HEK293T (cell line): ENCODE measurements at regions not wholly inside any gene's neighbourhood (a gene's known extent, or its start where the extent isn't known, plus 50 kb on each side); places are given as distances from the start of the nearest gene placed in this dataset.
A peak's percentile ranks its signal among the peaks of the same experiment; 100 is the strongest.

Experiments
- CTCF ChIA-PET: fragments of 350-600 bp; formaldehyde crosslinking; extraction: SDS; loops from one replicate; lab custom pipeline; 2021; ENCODE audit warnings: antibody characterized with exemption, inconsistent platforms; lab: Yijun Ruan, JAX
- POLR2A ChIA-PET: fragments of 350-600 bp; formaldehyde crosslinking; extraction: SDS; loops from one replicate; lab custom pipeline; 2020; ENCODE audit warnings: antibody characterized with exemption, inconsistent platforms; lab: Yijun Ruan, JAX
- DNase-seq: peaks from one replicate; pipeline ENCODE4 v3.0.0; 2012; ENCODE audit warnings: mixed read lengths; ENCODE audit errors: extremely low spot score
- ARNT ChIP-seq: fragments of 450-650 bp; IDR thresholded peaks from 2 replicates; pipeline ENCODE4 v1.6.1; 2017; ENCODE audit warnings: mild to moderate bottlenecking
- BHLHE40 ChIP-seq: fragments of 450-650 bp; IDR thresholded peaks from 2 replicates; pipeline ENCODE4 v1.6.1; 2016; ENCODE audit warnings: mild to moderate bottlenecking, moderate library complexity, borderline replicate concordance
- CTBP1 ChIP-seq: fragments of 450-650 bp; IDR thresholded peaks from 2 replicates; pipeline ENCODE4 v1.6.1; 2016; ENCODE audit warnings: borderline replicate concordance
- ELF4 ChIP-seq: fragments of 450-650 bp; IDR thresholded peaks from 2 replicates; pipeline ENCODE4 v1.6.1; 2017; ENCODE audit warnings: antibody characterized with exemption
- FOXA1 ChIP-seq: fragments of 450-650 bp; IDR thresholded peaks from 2 replicates; pipeline ENCODE4 v1.6.1; 2016; ENCODE audit warnings: mild to moderate bottlenecking
- FOXK2 ChIP-seq: fragments of 450-650 bp; IDR thresholded peaks from 2 replicates; pipeline ENCODE4 v1.6.1; 2016; ENCODE audit warnings: mild to moderate bottlenecking
- FOXM1 ChIP-seq: fragments of 450-650 bp; IDR thresholded peaks from 2 replicates; pipeline ENCODE4 v1.6.1; 2017; ENCODE audit warnings: mild to moderate bottlenecking, borderline replicate concordance
- HDGF ChIP-seq: fragments of 450-650 bp; IDR thresholded peaks from 2 replicates; pipeline ENCODE4 v1.6.1; 2017; ENCODE audit warnings: antibody characterized with exemption, borderline replicate concordance
- L3MBTL2 ChIP-seq: fragments of 450-650 bp; conservative IDR thresholded peaks from 2 replicates; pipeline ENCODE4 v1.6.1; 2016; ENCODE audit warnings: mild to moderate bottlenecking
- LEF1 ChIP-seq: fragments of 450-650 bp; IDR thresholded peaks from 2 replicates; pipeline ENCODE4 v1.6.1; 2017; ENCODE audit warnings: mild to moderate bottlenecking, borderline replicate concordance
- NFRKB ChIP-seq: fragments of 450-650 bp; IDR thresholded peaks from 2 replicates; pipeline ENCODE4 v1.6.1; 2016; ENCODE audit warnings: mild to moderate bottlenecking, moderate library complexity
- PKNOX1 ChIP-seq: fragments of 450-650 bp; IDR thresholded peaks from 2 replicates; pipeline ENCODE4 v1.6.1; 2016
- SP1 ChIP-seq: fragments of 450-650 bp; IDR thresholded peaks from 2 replicates; pipeline ENCODE4 v1.6.1; 2017
- SUZ12 ChIP-seq: fragments of 450-650 bp; IDR thresholded peaks from 2 replicates; pipeline ENCODE4 v1.6.1; 2016; ENCODE audit warnings: mild to moderate bottlenecking
- TARDBP ChIP-seq: fragments of 450-650 bp; IDR thresholded peaks from 2 replicates; pipeline ENCODE4 v1.6.1; 2016
- ZNF384 ChIP-seq: fragments of 450-650 bp; IDR thresholded peaks from 2 replicates; pipeline ENCODE4 v1.6.1; 2016

GRCh38 chr20:4095639-4096038 is 53.0 kb upstream of the SMOX start:
- TF ChIP-seq ELF4 (no peak), ZNF384 (no peak), SP1 (no peak), PKNOX1 (no peak), CTBP1 (no peak), TARDBP (no peak), FOXA1 (no peak), NFRKB (no peak), LEF1 (no peak), FOXK2 (no peak), ARNT (no peak), L3MBTL2 (no peak), HDGF (no peak), FOXM1 (no peak), SUZ12 (no peak), BHLHE40 (no peak)
- ChIA-PET CTCF (no interaction called here), POLR2A (no interaction called here)
- no peak for DNase-seq

- peak; percentile 78 for DNase-seq
- no peak for TF ChIP-seq ELF4
- TF ChIP-seq ZNF384: peak; percentile 62; the same call in 1 of the 2 replicates
- ChIA-PET POLR2A (no interaction called here), CTCF (interaction anchor here (0.6 to 1.6 kb wide), 5 partner anchors 13 to 292 kb away, joined by 3 to 4 read pairs (median 4); no protein-coding TSS in a partner anchor)
These were observed 56.8 kb upstream of the SMOX start for GRCh38 chr20:4091490-4092479.

GRCh38 chr20:4090756-4091489 is 57.7 kb upstream of the SMOX start:
- no peak for DNase-seq
- ChIA-PET POLR2A (no interaction called here), CTCF (no interaction called here)
- TF ChIP-seq ARNT (no peak), L3MBTL2 (no peak), FOXK2 (no peak)

GRCh38 chr20:4089756-4090487 is 58.7 kb upstream of the SMOX start:
- no peak for TF ChIP-seq CTBP1
- no peak for TF ChIP-seq FOXA1
- no peak for TF ChIP-seq FOXK2
- no peak for TF ChIP-seq ARNT
- no peak for TF ChIP-seq ELF4
- DNase-seq: no peak
- POLR2A ChIA-PET: no interaction called here
- CTCF ChIA-PET: no interaction called here

GRCh38 chr20:4088766-4089165 is 59.9 kb upstream of the SMOX start:
- CTCF ChIA-PET: no interaction called here
- POLR2A ChIA-PET: no interaction called here
- TF ChIP-seq ZNF384: no peak
- no peak for TF ChIP-seq FOXA1
- TF ChIP-seq CTBP1: no peak
- TF ChIP-seq NFRKB: no peak
- no peak for TF ChIP-seq TARDBP
- no peak for TF ChIP-seq ELF4
- TF ChIP-seq SP1: no peak
- no peak for TF ChIP-seq LEF1
- TF ChIP-seq FOXK2: no peak
- TF ChIP-seq BHLHE40: no peak
- TF ChIP-seq L3MBTL2: no peak
- no peak for TF ChIP-seq HDGF
- no peak for TF ChIP-seq PKNOX1
- TF ChIP-seq FOXM1: no peak
- TF ChIP-seq ARNT: no peak
- TF ChIP-seq SUZ12: no peak
- DNase-seq: no peak

- DNase-seq: no peak
- TF ChIP-seq SUZ12: no peak
- no peak for TF ChIP-seq ELF4
- TF ChIP-seq FOXM1: no peak
- no peak for TF ChIP-seq FOXA1
- TF ChIP-seq SP1: no peak
- no peak for TF ChIP-seq CTBP1
- TF ChIP-seq ARNT: no peak
- no peak for TF ChIP-seq NFRKB
- TF ChIP-seq PKNOX1: no peak
- TF ChIP-seq LEF1: no peak
- TF ChIP-seq BHLHE40: no peak
- ChIA-PET POLR2A (no interaction called here), CTCF (interaction anchor here (0.7 kb wide), 1 partner anchor 268 kb away, joined by 3 read pairs; the partner anchor contains the start of gene AP5S1)
These were observed 60.7 kb upstream of the SMOX start for GRCh38 chr20:4087923-4088322.
